Keratinocyte (primary cell): ENCODE measurements at regions not wholly inside any gene's neighbourhood (a gene's known extent, or its start where the extent isn't known, plus 50 kb on each side); places are given as distances from the start of the nearest gene placed in this dataset.

Experiments used
- EZH2 ChIP-seq: IDR thresholded peaks from one replicate; pipeline ENCODE4 v1.6.1; 2012; ENCODE audit warnings: inconsistent platforms, mild to moderate bottlenecking, low read length, moderate library complexity
- TF ChIP-seq, protein P1 (sequence below), 3 experiments: IDR thresholded peaks in 1 of 3; conservative IDR thresholded peaks in 1 of 3; optimal IDR thresholded peaks in 1 of 3; 2 replicates in 2 of 3; 3 replicates in 1 of 3; pipeline versions ENCODE3 to v1.5.1; 2011; ENCODE audit warnings: low read length in 3 of 3, mild to moderate bottlenecking in 3 of 3, moderate library complexity in 2 of 3, control low read depth in 1 of 3, inconsistent platforms in 1 of 3; ENCODE audit not compliant: insufficient read depth in 2 of 3; ENCODE audit errors: extremely low read depth in 1 of 3

- TF ChIP-seq, protein P1, sequence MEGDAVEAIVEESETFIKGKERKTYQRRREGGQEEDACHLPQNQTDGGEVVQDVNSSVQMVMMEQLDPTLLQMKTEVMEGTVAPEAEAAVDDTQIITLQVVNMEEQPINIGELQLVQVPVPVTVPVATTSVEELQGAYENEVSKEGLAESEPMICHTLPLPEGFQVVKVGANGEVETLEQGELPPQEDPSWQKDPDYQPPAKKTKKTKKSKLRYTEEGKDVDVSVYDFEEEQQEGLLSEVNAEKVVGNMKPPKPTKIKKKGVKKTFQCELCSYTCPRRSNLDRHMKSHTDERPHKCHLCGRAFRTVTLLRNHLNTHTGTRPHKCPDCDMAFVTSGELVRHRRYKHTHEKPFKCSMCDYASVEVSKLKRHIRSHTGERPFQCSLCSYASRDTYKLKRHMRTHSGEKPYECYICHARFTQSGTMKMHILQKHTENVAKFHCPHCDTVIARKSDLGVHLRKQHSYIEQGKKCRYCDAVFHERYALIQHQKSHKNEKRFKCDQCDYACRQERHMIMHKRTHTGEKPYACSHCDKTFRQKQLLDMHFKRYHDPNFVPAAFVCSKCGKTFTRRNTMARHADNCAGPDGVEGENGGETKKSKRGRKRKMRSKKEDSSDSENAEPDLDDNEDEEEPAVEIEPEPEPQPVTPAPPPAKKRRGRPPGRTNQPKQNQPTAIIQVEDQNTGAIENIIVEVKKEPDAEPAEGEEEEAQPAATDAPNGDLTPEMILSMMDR (optimal IDR thresholded peaks at IDR 0.05 in 1 of 3, IDR thresholded peaks at IDR 0.05 in 1 of 3, conservative IDR thresholded peaks at IDR 0.05 in 1 of 3; ENCODE audit: extremely low read depth in 1 of 3, insufficient read depth in 2 of 3, low read length in 3 of 3) = no peak
- no peak for TF ChIP-seq EZH2
Observed at GRCh38 chr5:66423484-66423883, 172.7 kb upstream of the MAST4 start.
